Osteocyte (in vitro differentiated cells): ENCODE measurements at regions not wholly inside any gene's neighbourhood (a gene's known extent, or its start where the extent isn't known, plus 50 kb on each side); places are given as distances from the start of the nearest gene placed in this dataset.

Source experiments
- DNase-seq: peaks from one replicate; pipeline ENCODE4 v3.0.0; 2021; ENCODE audit warnings: mixed read lengths; ENCODE audit not compliant: unreplicated experiment; ENCODE audit errors: extremely low spot score
- H3K27ac Mint-ChIP-seq: one replicate; pipeline ENCODE4 v1.8.0; 2021; ENCODE audit warnings: mild to moderate bottlenecking, mixed read lengths; ENCODE audit not compliant: unreplicated experiment
- H3K27me3 Mint-ChIP-seq: one replicate; pipeline ENCODE4 v1.8.0; 2021; ENCODE audit warnings: mixed read lengths; ENCODE audit not compliant: unreplicated experiment
- H3K36me3 Mint-ChIP-seq: one replicate; pipeline ENCODE4 v1.8.0; 2021; ENCODE audit warnings: mixed read lengths; ENCODE audit not compliant: unreplicated experiment
- H3K4me1 Mint-ChIP-seq: one replicate; pipeline ENCODE4 v1.8.0; 2021; ENCODE audit warnings: mixed read lengths; ENCODE audit not compliant: unreplicated experiment
- H3K4me3 Mint-ChIP-seq: one replicate; pipeline ENCODE4 v1.8.0; 2021; ENCODE audit warnings: mild to moderate bottlenecking, moderate library complexity, mixed read lengths; ENCODE audit not compliant: unreplicated experiment
- H3K9me3 Mint-ChIP-seq: one replicate; pipeline ENCODE4 v1.8.0; 2021; ENCODE audit warnings: mixed read lengths; ENCODE audit not compliant: unreplicated experiment
- TF ChIP-seq, protein P1 (sequence below): fragments of 200-600 bp; sonication (generic); IDR thresholded peaks from 2 replicates; pipeline ENCODE4 v1.5.0; 2021; ENCODE audit warnings: antibody characterized with exemption, mild to moderate bottlenecking, moderate library complexity

DNA sequence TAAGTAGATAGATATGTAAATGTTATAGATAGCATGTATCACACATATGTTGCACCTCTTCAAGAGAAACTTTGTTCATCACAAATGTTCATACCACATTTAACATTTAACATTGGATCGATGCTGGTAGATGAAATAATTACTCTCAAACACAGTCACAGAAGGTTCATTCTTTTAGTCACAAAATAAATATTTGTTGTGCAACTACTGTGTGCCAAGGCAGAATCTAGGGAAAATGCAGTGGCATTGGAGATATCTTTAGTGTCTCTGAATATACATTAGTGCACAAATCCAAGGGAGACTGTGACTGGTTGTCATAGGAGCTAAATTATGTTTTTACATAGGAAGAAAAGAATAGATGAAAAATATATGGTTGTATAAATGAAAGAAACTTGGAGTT is 535.7 kb downstream of the BRINP3 start:
- H3K9me3 Mint-ChIP-seq = peaks cover under 1% of the 10 kb centered on the region
- no peaks in the 10 kb centered on the region for H3K4me1 Mint-ChIP-seq
- H3K27me3 Mint-ChIP-seq = no peaks in the 10 kb centered on the region
- no peaks in the 10 kb centered on the region for H3K36me3 Mint-ChIP-seq
- DNase-seq = no peak
- TF ChIP-seq, protein P1, sequence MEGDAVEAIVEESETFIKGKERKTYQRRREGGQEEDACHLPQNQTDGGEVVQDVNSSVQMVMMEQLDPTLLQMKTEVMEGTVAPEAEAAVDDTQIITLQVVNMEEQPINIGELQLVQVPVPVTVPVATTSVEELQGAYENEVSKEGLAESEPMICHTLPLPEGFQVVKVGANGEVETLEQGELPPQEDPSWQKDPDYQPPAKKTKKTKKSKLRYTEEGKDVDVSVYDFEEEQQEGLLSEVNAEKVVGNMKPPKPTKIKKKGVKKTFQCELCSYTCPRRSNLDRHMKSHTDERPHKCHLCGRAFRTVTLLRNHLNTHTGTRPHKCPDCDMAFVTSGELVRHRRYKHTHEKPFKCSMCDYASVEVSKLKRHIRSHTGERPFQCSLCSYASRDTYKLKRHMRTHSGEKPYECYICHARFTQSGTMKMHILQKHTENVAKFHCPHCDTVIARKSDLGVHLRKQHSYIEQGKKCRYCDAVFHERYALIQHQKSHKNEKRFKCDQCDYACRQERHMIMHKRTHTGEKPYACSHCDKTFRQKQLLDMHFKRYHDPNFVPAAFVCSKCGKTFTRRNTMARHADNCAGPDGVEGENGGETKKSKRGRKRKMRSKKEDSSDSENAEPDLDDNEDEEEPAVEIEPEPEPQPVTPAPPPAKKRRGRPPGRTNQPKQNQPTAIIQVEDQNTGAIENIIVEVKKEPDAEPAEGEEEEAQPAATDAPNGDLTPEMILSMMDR = no peak
- no peak overlapping the region for H3K4me3 Mint-ChIP-seq
- H3K27ac Mint-ChIP-seq = no peak overlapping the region

DNA sequence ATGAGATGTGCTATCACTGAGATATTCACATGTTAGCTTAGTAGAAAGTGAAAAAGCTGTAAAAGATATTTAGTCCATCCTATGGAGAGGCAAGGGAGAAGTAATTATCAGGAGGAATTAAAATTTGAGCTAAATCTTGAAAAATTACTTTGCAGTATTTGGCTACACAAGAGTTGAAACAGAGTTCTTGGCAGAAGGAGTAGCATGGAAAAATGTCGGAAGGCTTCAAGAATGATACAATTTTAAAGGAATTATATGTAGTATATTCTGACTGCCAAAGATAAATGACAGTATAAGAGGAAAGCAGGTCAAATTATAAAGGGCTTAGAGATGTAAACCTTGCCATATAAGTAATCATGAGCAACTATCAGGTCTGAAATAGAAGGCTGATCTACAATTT is 518.9 kb downstream of the BRINP3 start:
- Mint-ChIP-seq H3K4me3 (no peak overlapping the region), H3K27ac (no peak overlapping the region), H3K9me3 (no peaks in the 10 kb centered on the region), H3K4me1 (peaks cover 20% of the 10 kb centered on the region), H3K36me3 (no peaks in the 10 kb centered on the region), H3K27me3 (no peaks in the 10 kb centered on the region)
- no peak for DNase-seq
- TF ChIP-seq, protein P1 = no peak

DNA sequence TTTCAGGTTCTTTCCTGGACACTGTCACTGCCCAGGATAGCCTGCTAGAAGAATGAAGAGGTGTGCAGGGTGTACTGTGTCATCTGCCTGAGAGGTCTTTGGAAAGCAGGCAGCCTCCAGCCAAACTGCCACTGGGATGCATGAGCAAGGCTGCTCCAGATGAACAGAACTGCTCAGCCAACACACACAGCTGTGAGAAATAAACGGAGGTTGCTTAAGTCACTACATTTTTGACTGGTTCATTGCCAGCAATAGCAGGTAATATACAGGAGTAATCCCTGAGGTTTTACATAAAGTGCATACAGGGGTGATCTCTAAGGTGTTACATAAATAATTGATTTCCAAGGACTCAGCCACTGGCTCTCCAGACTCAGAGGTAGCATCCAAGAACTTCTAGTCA is 516.9 kb downstream of the BRINP3 start:
- Mint-ChIP-seq H3K36me3 (no peaks in the 10 kb centered on the region), H3K4me1 (peaks cover 16% of the 10 kb centered on the region), H3K4me3 (no peak overlapping the region), H3K27ac (no peak overlapping the region), H3K27me3 (no peaks in the 10 kb centered on the region), H3K9me3 (no peaks in the 10 kb centered on the region)
- TF ChIP-seq, protein P1 = no peak
- DNase-seq = no peak

DNA sequence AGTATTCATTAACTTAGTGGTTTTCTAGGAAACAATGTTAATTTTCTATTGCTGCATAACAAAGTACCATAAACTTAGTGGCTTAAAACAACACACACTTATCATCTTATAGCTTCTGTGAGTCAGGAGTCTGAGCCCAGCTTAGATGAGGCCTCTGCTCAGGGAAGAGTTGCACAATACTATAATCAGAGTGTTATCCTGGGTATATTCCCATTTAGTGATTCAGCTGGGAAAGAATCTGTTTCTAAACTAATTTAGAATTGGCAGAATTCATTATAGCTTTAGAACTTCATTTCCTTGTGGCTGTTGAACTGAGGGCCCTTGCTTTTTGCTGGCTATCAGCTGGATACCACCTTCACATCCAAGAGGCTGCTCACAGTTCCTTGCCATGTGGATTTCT is 515.5 kb downstream of the BRINP3 start:
- H3K9me3 Mint-ChIP-seq = peaks cover 3% of the 10 kb centered on the region
- no peak overlapping the region for H3K27ac Mint-ChIP-seq
- TF ChIP-seq, protein P1 = no peak
- DNase-seq = no peak
- H3K4me3 Mint-ChIP-seq = no peak overlapping the region
- H3K4me1 Mint-ChIP-seq = peaks cover 19% of the 10 kb centered on the region
- H3K27me3 Mint-ChIP-seq = no peaks in the 10 kb centered on the region
- H3K36me3 Mint-ChIP-seq = no peaks in the 10 kb centered on the region

GRCh38 chr1:189970331-189971230 is 507.1 kb downstream of the BRINP3 start:
- DNase-seq = no peak
- Mint-ChIP-seq H3K27ac (no peak overlapping the region), H3K9me3 (peaks cover 11% of the 10 kb centered on the region), H3K4me1 (peaks cover 20% of the 10 kb centered on the region), H3K36me3 (peaks cover 4% of the 10 kb centered on the region), H3K4me3 (no peak overlapping the region), H3K27me3 (no peaks in the 10 kb centered on the region)
- TF ChIP-seq, protein P1 = no peak
